H1 (cell line): ENCODE measurements at regions not wholly inside any gene's neighbourhood (a gene's known extent, or its start where the extent isn't known, plus 50 kb on each side); places are given as distances from the start of the nearest gene placed in this dataset.

Experiments
- CTBP2 ChIP-seq: IDR thresholded peaks from 2 replicates; pipeline ENCODE4 v1.7.0; 2011; ENCODE audit warnings: borderline replicate concordance, mild to moderate bottlenecking, moderate library complexity, mixed read lengths, low read length; ENCODE audit not compliant: insufficient read depth, insufficient read length
- EGR1 ChIP-seq: IDR thresholded peaks from 2 replicates; pipeline ENCODE4 v1.6.1; 2011; ENCODE audit warnings: low read depth, low read length, borderline replicate concordance
- MAFK ChIP-seq: IDR thresholded peaks from 2 replicates; pipeline ENCODE4 v1.6.1; 2012; ENCODE audit warnings: low read depth, mild to moderate bottlenecking, improper control_type of control experiment, low read length
- POLR2AphosphoS5 ChIP-seq: IDR thresholded peaks from 2 replicates; pipeline ENCODE4 v1.6.1; 2011; ENCODE audit warnings: low read depth, low read length
- POU5F1 ChIP-seq: IDR thresholded peaks from 2 replicates; pipeline ENCODE4 v1.6.1; 2011; ENCODE audit warnings: low read depth, mild to moderate bottlenecking, low read length, moderate library complexity
- TF ChIP-seq, protein P1 (sequence below): IDR thresholded peaks from 2 replicates; pipeline ENCODE4 v1.6.1; 2012; ENCODE audit warnings: inconsistent platforms

DNA sequence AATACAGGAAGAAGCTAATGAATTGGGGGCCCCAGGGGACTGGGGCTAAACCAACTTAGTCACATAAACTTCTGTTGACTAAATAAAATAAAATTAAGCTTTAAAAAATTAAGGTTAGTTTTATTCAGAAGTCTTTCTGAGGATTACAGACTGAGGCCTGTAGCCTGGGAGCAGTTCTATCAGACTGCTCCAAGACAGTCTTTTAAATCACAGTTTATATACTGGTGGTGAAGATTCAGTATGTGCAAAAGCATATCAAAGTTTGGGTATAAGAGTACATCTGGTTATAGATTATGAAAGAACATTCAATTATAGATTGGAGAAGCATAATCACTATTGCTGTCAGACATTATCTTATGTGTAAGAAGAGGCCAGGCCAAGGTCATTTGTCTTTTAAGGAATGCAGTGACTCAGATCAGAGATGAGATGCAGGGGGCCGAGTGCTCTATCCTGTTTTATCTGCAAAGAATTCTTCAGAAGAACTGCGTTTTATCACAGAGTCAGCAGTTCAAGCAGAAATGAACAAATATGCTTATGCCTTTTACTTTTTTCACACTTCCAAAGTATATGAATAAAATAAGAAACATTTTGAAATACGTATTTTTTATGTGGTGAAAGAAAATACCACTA, 109.4 kb downstream of the PDHA2 start (continued):
- TF ChIP-seq, protein P1, sequence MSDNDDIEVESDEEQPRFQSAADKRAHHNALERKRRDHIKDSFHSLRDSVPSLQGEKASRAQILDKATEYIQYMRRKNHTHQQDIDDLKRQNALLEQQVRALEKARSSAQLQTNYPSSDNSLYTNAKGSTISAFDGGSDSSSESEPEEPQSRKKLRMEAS: no peak
- no peak for TF ChIP-seq MAFK
- no peak for TF ChIP-seq EGR1
- no peak for TF ChIP-seq CTBP2
- TF ChIP-seq POU5F1: no peak
- TF ChIP-seq POLR2AphosphoS5: no peak
